GM23338 (cell line): ENCODE measurements at regions not wholly inside any gene's neighbourhood (a gene's known extent, or its start where the extent isn't known, plus 50 kb on each side); places are given as distances from the start of the nearest gene placed in this dataset.
A peak's percentile ranks its signal among the peaks of the same experiment; 100 is the strongest.

Source experiments
- ATAC-seq: fragments of 200-7000 bp; cut with Tn5 transposase; 3 replicates; pipeline ENCODE4 v1.9.1; 2020
- DNase-seq: peaks from one replicate; pipeline ENCODE4 v3.0.0-alpha.2; 2015; ENCODE audit warnings: low spot score
- H2AFZ ChIP-seq: fragments of 200-600 bp; sonication (generic); 2 replicates; pipeline ENCODE4 v1.8.0; 2016; ENCODE audit warnings: antibody characterized with exemption, mild to moderate bottlenecking, moderate library complexity
- H3F3A ChIP-seq: fragments of 200-600 bp; sonication (generic); replicated peaks from 2 replicates; pipeline ENCODE4 v1.8.0; 2017; ENCODE audit warnings: antibody characterized with exemption, mixed run types, low read depth
- H3K27ac ChIP-seq: fragments of 200-600 bp; sonication (generic); 2 replicates; pipeline ENCODE4 v1.6.1; 2016; ENCODE audit warnings: low read depth
- H3K27me3 ChIP-seq: fragments of 200-600 bp; sonication (generic); 2 replicates; pipeline ENCODE4 v1.8.0; 2016; ENCODE audit warnings: mild to moderate bottlenecking, mixed run types, moderate library complexity; ENCODE audit not compliant: insufficient read depth
- H3K36me3 ChIP-seq: fragments of 200-600 bp; sonication (generic); 2 replicates; pipeline ENCODE4 v1.8.0; 2016; ENCODE audit warnings: mild to moderate bottlenecking; ENCODE audit not compliant: insufficient read depth
- H3K4me1 ChIP-seq: fragments of 200-600 bp; sonication (generic); 2 replicates; pipeline ENCODE4 v1.8.0; 2016; ENCODE audit warnings: mild to moderate bottlenecking, moderate library complexity; ENCODE audit not compliant: insufficient read depth
- H3K4me2 ChIP-seq: fragments of 200-600 bp; sonication (generic); 2 replicates; pipeline ENCODE4 v1.7.1; 2017; ENCODE audit warnings: mixed run types
- H3K4me3 ChIP-seq: fragments of 200-600 bp; sonication (generic); 2 replicates; pipeline ENCODE4 v1.6.1; 2016; ENCODE audit warnings: mixed run types
- H3K79me2 ChIP-seq: fragments of 200-600 bp; sonication (generic); replicated peaks from 2 replicates; pipeline ENCODE4 v1.8.0; 2017; ENCODE audit warnings: mild to moderate bottlenecking; ENCODE audit not compliant: insufficient read depth
- H3K9me2 ChIP-seq: fragments of 200-600 bp; sonication (generic); 2 replicates; pipeline ENCODE4 v1.8.0; 2017; ENCODE audit not compliant: insufficient read depth
- H4K20me1 ChIP-seq: fragments of 200-600 bp; sonication (generic); replicated peaks from 2 replicates; pipeline ENCODE4 v1.8.0; 2017; ENCODE audit warnings: mild to moderate bottlenecking; ENCODE audit not compliant: insufficient read depth
- H3K27ac Mint-ChIP-seq: 2 replicates; pipeline ENCODE4 v1.8.0; 2020; ENCODE audit warnings: inconsistent platforms, mild to moderate bottlenecking, moderate library complexity, mixed read lengths
- H3K27me3 Mint-ChIP-seq: 3 replicates; pipeline ENCODE4 v1.8.0; 2022; ENCODE audit warnings: low read depth, mild to moderate bottlenecking, moderate library complexity, mixed read lengths, inconsistent platforms; ENCODE audit not compliant: insufficient read depth, poor library complexity
- H3K36me3 Mint-ChIP-seq: 3 replicates; pipeline ENCODE4 v1.8.0; 2021; ENCODE audit warnings: low read depth, mild to moderate bottlenecking, inconsistent platforms, moderate library complexity, mixed read lengths
- H3K4me1 Mint-ChIP-seq: 3 replicates; pipeline ENCODE4 v1.8.0; 2020; ENCODE audit warnings: mild to moderate bottlenecking, inconsistent platforms, mixed read lengths
- H3K4me3 Mint-ChIP-seq: 3 replicates; pipeline ENCODE4 v1.8.0; 2021; ENCODE audit warnings: moderate library complexity, mild to moderate bottlenecking, inconsistent platforms, mixed read lengths
- H3K9me3 Mint-ChIP-seq: 3 replicates; pipeline ENCODE4 v1.8.0; 2020; ENCODE audit warnings: moderate library complexity, mild to moderate bottlenecking, inconsistent platforms, mixed read lengths
- CREB1 ChIP-seq: fragments of 250-450 bp; sonication (Bioruptor Pico); IDR thresholded peaks from 2 replicates; pipeline ENCODE4 v1.5.0; 2020; ENCODE audit warnings: low read depth, mild to moderate bottlenecking, moderate library complexity
- CTCF ChIP-seq, 2 experiments: fragments of 200-600 bp in 1 of 2; sonication (generic) in 1 of 2; conservative IDR thresholded peaks; 2 replicates each; pipeline versions ENCODE4 v1.5.1 to v1.6.1; 2016 to 2017; ENCODE audit warnings: antibody characterized with exemption in 2 of 2, low read depth in 2 of 2, mild to moderate bottlenecking in 2 of 2, moderate library complexity in 1 of 2
- EZH2 ChIP-seq: fragments of 200-600 bp; sonication (generic); IDR thresholded peaks from one replicate; pipeline ENCODE4 v1.8.0; 2017; ENCODE audit warnings: antibody characterized with exemption, mild to moderate bottlenecking, low read depth; ENCODE audit not compliant: unreplicated experiment
- POLR2AphosphoS5 ChIP-seq: IDR thresholded peaks from 2 replicates; pipeline ENCODE4 v1.6.1; 2016; ENCODE audit warnings: antibody characterized with exemption, low read depth
- STAT1 ChIP-seq: IDR thresholded peaks from one replicate; pipeline ENCODE4 v1.6.1; 2016; ENCODE audit warnings: antibody characterized with exemption; ENCODE audit not compliant: unreplicated experiment
- ZNF114 ChIP-seq: fragments of 250-450 bp; sonication (Bioruptor Pico); IDR thresholded peaks from 2 replicates; pipeline ENCODE4 v1.5.0; 2020; ENCODE audit warnings: mild to moderate bottlenecking, moderate library complexity
- ZNF331 ChIP-seq: fragments of 250-450 bp; sonication (Bioruptor Pico); IDR thresholded peaks from 2 replicates; pipeline ENCODE4 v1.5.0; 2020; ENCODE audit warnings: low read depth, mild to moderate bottlenecking, moderate library complexity
- TF ChIP-seq, protein P1 (sequence below): IDR thresholded peaks from one replicate; pipeline ENCODE4 v1.6.1; 2018; ENCODE audit warnings: antibody characterized with exemption; ENCODE audit not compliant: unreplicated experiment
- TF ChIP-seq, protein P2 (sequence below): IDR thresholded peaks from 2 replicates; pipeline ENCODE4 v1.6.1; 2016; ENCODE audit warnings: antibody characterized with exemption

DNA sequence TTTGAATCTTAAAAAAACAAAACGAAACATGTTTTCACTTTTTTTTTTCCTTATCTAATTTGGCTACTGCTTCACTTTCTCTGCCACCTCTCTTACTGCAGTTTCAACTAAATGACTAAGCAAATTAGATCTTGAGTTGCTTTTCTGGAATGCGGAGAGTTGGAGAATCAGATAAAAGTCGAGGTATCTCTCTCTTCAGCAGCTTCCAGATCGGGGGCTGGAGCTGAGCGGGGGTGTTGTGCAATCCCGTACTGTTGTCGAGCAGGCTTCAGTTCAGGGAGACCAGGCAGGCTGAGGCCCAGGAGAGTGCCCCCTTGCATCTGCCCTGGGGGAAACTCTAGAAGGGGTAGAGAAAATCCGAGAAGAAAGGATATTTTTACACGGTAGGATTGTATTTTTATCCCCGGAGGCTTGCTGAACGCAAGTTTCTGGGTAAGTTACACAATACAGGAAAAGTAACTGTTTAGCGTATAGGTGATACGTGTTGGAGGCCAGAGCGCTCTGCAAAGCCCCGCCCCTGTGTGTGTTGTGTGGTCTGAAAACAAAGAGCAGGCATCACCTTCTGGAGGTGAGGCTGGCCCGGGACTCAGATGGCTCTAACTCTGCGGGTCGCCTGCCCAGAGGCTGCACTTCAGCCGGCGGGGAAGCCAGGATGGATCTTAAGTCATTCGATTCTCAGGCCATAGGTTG lies 116.6 kb downstream of the KLF6 start:
- H3K4me3 Mint-ChIP-seq: peak overlapping the region; percentile 65

More for the DNA sequence above, 116.6 kb downstream of the KLF6 start:
- Histone ChIP-seq H3K4me1 (peaks cover 4% of the 10 kb centered on the region; the same call in 1 of the 2 replicates), H3K27me3 (no peaks in the 10 kb centered on the region), H3K4me3 (peak overlapping the region; percentile 42; the same call in 1 of the 2 replicates), H3K9me2 (no peaks in the 10 kb centered on the region), H2AFZ (peak overlapping the region; percentile 95), H4K20me1 (no peaks in the 10 kb centered on the region), H3K4me2 (peak overlapping the region; percentile 70), H3K79me2 (no peaks in the 10 kb centered on the region), H3K36me3 (no peaks in the 10 kb centered on the region), H3F3A (no peaks in the 10 kb centered on the region), H3K27ac (0 out of 2 replicates have a peak overlapping the region, but pooled peaks have one; percentile 76)
- ATAC-seq: peak; percentile 98
- Mint-ChIP-seq H3K36me3 (no peaks in the 10 kb centered on the region), H3K4me1 (peaks cover 28% of the 10 kb centered on the region), H3K27ac (peak overlapping the region; percentile 87), H3K27me3 (peaks cover 3% of the 10 kb centered on the region), H3K9me3 (no peaks in the 10 kb centered on the region)
- no peak for TF ChIP-seq ZNF114
- TF ChIP-seq CTCF (conservative IDR thresholded peaks at IDR 0.05; ENCODE audit: low read depth in 2 of 2): no peak
- TF ChIP-seq, protein P1, sequence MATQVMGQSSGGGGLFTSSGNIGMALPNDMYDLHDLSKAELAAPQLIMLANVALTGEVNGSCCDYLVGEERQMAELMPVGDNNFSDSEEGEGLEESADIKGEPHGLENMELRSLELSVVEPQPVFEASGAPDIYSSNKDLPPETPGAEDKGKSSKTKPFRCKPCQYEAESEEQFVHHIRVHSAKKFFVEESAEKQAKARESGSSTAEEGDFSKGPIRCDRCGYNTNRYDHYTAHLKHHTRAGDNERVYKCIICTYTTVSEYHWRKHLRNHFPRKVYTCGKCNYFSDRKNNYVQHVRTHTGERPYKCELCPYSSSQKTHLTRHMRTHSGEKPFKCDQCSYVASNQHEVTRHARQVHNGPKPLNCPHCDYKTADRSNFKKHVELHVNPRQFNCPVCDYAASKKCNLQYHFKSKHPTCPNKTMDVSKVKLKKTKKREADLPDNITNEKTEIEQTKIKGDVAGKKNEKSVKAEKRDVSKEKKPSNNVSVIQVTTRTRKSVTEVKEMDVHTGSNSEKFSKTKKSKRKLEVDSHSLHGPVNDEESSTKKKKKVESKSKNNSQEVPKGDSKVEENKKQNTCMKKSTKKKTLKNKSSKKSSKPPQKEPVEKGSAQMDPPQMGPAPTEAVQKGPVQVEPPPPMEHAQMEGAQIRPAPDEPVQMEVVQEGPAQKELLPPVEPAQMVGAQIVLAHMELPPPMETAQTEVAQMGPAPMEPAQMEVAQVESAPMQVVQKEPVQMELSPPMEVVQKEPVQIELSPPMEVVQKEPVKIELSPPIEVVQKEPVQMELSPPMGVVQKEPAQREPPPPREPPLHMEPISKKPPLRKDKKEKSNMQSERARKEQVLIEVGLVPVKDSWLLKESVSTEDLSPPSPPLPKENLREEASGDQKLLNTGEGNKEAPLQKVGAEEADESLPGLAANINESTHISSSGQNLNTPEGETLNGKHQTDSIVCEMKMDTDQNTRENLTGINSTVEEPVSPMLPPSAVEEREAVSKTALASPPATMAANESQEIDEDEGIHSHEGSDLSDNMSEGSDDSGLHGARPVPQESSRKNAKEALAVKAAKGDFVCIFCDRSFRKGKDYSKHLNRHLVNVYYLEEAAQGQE: no peak
- no peak for TF ChIP-seq ZNF331 (CRISPR knock-in tag)
- TF ChIP-seq STAT1: no peak
- TF ChIP-seq EZH2: no peak
- TF ChIP-seq CREB1: no peak
- TF ChIP-seq, protein P2, sequence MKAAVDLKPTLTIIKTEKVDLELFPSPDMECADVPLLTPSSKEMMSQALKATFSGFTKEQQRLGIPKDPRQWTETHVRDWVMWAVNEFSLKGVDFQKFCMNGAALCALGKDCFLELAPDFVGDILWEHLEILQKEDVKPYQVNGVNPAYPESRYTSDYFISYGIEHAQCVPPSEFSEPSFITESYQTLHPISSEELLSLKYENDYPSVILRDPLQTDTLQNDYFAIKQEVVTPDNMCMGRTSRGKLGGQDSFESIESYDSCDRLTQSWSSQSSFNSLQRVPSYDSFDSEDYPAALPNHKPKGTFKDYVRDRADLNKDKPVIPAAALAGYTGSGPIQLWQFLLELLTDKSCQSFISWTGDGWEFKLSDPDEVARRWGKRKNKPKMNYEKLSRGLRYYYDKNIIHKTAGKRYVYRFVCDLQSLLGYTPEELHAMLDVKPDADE: no peak
- no peak for TF ChIP-seq POLR2AphosphoS5
- peak; percentile 82 for DNase-seq
